Choroid plexus epithelial cell (primary cell): ENCODE measurements at regions not wholly inside any gene's neighbourhood (a gene's known extent, or its start where the extent isn't known, plus 50 kb on each side); places are given as distances from the start of the nearest gene placed in this dataset.

Experiments used
- DNase-seq: peaks from one replicate; pipeline ENCODE4 v3.0.0-alpha.2; 2010; ENCODE audit warnings: low read depth
- H3K4me3 ChIP-seq: 2 replicates; pipeline ENCODE4 v1.5.1; 2011; ENCODE audit warnings: low read depth, mild to moderate bottlenecking, control low read depth, low read length, moderate library complexity
- CTCF ChIP-seq: conservative IDR thresholded peaks from 2 replicates; pipeline ENCODE4 v1.5.1; 2011; ENCODE audit warnings: low read depth, mild to moderate bottlenecking, control low read depth, inconsistent platforms, low read length, moderate library complexity

- no peak for DNase-seq
- no peak overlapping the region for H3K4me3 ChIP-seq
- no peak for TF ChIP-seq CTCF
Observed at GRCh38 chr2:56707218-56707617, 523.4 kb downstream of the CCDC85A start.

- no peak overlapping the region for H3K4me3 ChIP-seq
- DNase-seq: no peak
- no peak for TF ChIP-seq CTCF
Observed at GRCh38 chr2:56707650-56708049, 523.9 kb downstream of the CCDC85A start.

DNA sequence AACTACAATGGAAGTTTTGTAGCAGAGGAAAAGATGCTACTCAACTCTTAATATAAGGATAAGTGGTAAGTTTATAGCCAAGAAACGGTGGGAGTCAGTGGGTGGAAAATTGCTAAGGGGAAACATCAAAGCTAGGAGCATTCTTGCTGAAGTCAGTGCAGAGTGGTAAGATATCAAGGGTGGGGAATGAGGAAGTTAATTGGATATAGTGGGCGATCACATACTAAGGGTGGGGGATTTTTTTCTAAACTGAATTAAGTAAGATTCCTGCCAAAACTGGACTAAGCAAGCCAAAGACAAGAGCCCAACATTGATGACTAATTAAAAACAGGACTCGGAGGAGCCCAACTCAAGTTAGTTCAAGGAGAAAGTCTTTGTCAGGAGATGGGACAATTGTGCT is 525.4 kb downstream of the CCDC85A start:
- no peak overlapping the region for H3K4me3 ChIP-seq
- DNase-seq: no peak
- no peak for TF ChIP-seq CTCF

- no peak for TF ChIP-seq CTCF
- no peak overlapping the region for H3K4me3 ChIP-seq
- DNase-seq: peak; percentile 36
Observed at GRCh38 chr2:56713161-56713676, 529.4 kb downstream of the CCDC85A start.

GRCh38 chr2:56713978-56714377 is 530.2 kb downstream of the CCDC85A start:
- no peak for TF ChIP-seq CTCF
- H3K4me3 ChIP-seq: no peak overlapping the region
- DNase-seq: no peak

GRCh38 chr2:56714400-56714799 is 530.6 kb downstream of the CCDC85A start:
- no peak overlapping the region for H3K4me3 ChIP-seq
- no peak for DNase-seq
- TF ChIP-seq CTCF: no peak

DNA sequence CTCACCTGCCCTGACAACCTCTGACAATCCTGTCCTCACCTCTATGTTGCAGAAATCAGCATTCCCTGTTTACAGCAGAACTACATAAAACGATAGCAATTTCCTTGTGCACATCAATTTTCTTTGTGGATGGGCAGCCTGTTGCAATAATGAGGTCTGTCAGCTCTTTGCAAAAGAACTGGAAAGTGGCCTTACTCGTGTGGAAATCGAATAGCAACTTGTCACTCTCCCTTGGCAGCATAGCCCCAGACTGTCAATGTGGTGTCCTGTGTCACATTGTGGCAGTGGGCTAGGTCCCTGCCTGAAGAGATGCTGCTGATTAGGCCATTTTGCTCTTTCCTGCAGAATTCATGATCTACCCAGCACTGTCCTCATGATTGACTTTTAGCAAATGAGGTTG is 531.9 kb downstream of the CCDC85A start:
- DNase-seq: no peak
- H3K4me3 ChIP-seq: no peak overlapping the region
- no peak for TF ChIP-seq CTCF
